ENCODE measurements at regions not wholly inside any gene's neighbourhood (a gene's known extent, or its start where the extent isn't known, plus 50 kb on each side); places are given as distances from the start of the nearest gene placed in this dataset.

- TF ChIP-seq ZNF280D (CRISPR knock-in tag; IDR thresholded peaks at IDR 0.05) (no peak), ZNF589 (CRISPR knock-in tag; conservative IDR thresholded peaks at IDR 0.05) (no peak), SNAPC4 (CRISPR knock-in tag; IDR thresholded peaks at IDR 0.05) (no peak)
Observed at GRCh38 chr4:177901786-177902185, 459.5 kb upstream of the AGA start (continued).

DNA sequence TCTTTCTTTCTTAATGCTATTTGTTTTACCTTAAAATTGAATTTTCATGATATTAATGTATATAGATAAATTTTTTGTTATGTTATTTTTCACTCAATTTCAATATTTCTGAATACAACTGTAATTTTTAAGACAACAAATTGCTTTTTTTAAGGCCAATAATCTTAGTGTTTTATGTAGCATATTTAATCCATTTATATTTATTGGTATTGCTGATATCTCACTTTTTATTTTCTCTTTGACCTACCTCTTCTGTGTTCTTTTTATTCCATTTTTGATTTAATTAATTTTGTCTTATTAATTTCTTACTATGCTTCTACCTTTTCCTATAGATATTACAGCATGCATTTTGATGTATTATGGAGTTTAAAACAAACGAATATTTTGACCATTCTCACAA lies 460.1 kb upstream of the AGA start:
- ATAC-seq: no peak
- Histone ChIP-seq H3K4me1 (ENCODE audit: insufficient read depth, low read length) (no peaks in the 10 kb centered on the region), H3K9ac (ENCODE audit: insufficient read depth, low read depth, low read length) (no peak overlapping the region), H3K79me2 (ENCODE audit: insufficient read depth, low read length) (no peaks in the 10 kb centered on the region), H3K36me3 (replicated peaks in 1 of 2; ENCODE audit: control insufficient read depth in 1 of 2, insufficient read depth in 2 of 2, low read length in 2 of 2) (no peaks in the 10 kb centered on the region), H2AFZ (ENCODE audit: low read length) (no peak overlapping the region), H3K27ac (ENCODE audit: extremely low read length, insufficient read depth, low read length) (no peak overlapping the region), H3K4me3 (replicated peaks in 1 of 3; ENCODE audit: insufficient read depth in 1 of 3, low read depth in 2 of 3, low read length in 3 of 3) (no peak overlapping the region), H3K9me3 (ENCODE audit: low read length) (peaks cover 5% of the 10 kb centered on the region; the same call in 1 of the 2 replicates), H4K20me1 (ENCODE audit: insufficient read depth, low read length) (no peaks in the 10 kb centered on the region), H3K27me3 (ENCODE audit: control insufficient read depth in 1 of 2, insufficient read depth in 2 of 2, low read length in 2 of 2) (no peaks in the 10 kb centered on the region), H3K4me2 (ENCODE audit: low read depth, low read length) (no peak overlapping the region)
- POLR2A ChIA-PET: no interaction called here
- intact Hi-C loops (cut with micrococcal nuclease; ENCODE audit: unreplicated experiment): no loop called here
- BruUV-seq (replicated peaks): no TSS peak
- WGBS (ENCODE audit: low lambda C conversion rate): 0% methylated on average over 1 of the region's 1 CpG
- in situ Hi-C loops (cut with HindIII; ENCODE audit: extremely low pct_ligation_motif_present, low pct_unique_long_range_greater_than_20kb): no loop called here
- CTCF ChIA-PET (ENCODE audit: low intra/inter-chr PET ratio, low total read pairs): no interaction called here
- no peak for DNase-seq (ENCODE audit: low spot score)
- TF ChIP-seq POLR2AphosphoS2 (IDR thresholded peaks at IDR 0.05; ENCODE audit: low read depth, low read length) (no peak), CBX1 (IDR thresholded peaks at IDR 0.05; ENCODE audit: low read depth) (no peak), ZNF562 (CRISPR knock-in tag; IDR thresholded peaks at IDR 0.05; ENCODE audit: borderline replicate concordance) (no peak)
- TF ChIP-seq, protein P1, sequence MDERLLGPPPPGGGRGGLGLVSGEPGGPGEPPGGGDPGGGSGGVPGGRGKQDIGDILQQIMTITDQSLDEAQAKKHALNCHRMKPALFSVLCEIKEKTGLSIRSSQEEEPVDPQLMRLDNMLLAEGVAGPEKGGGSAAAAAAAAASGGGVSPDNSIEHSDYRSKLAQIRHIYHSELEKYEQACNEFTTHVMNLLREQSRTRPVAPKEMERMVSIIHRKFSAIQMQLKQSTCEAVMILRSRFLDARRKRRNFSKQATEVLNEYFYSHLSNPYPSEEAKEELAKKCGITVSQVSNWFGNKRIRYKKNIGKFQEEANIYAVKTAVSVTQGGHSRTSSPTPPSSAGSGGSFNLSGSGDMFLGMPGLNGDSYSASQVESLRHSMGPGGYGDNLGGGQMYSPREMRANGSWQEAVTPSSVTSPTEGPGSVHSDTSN (CRISPR knock-in tag; IDR thresholded peaks at IDR 0.05): no peak
- FAIRE-seq: no peak

All from HepG2 (cell line).